HEK293T (cell line): ENCODE measurements at regions not wholly inside any gene's neighbourhood (a gene's known extent, or its start where the extent isn't known, plus 50 kb on each side); places are given as distances from the start of the nearest gene placed in this dataset.

Source experiments
- ARNT ChIP-seq: fragments of 450-650 bp; IDR thresholded peaks from 2 replicates; pipeline ENCODE4 v1.6.1; 2017; ENCODE audit warnings: mild to moderate bottlenecking
- BHLHE40 ChIP-seq: fragments of 450-650 bp; IDR thresholded peaks from 2 replicates; pipeline ENCODE4 v1.6.1; 2016; ENCODE audit warnings: mild to moderate bottlenecking, moderate library complexity, borderline replicate concordance
- CTBP1 ChIP-seq: fragments of 450-650 bp; IDR thresholded peaks from 2 replicates; pipeline ENCODE4 v1.6.1; 2016; ENCODE audit warnings: borderline replicate concordance
- ELF4 ChIP-seq: fragments of 450-650 bp; IDR thresholded peaks from 2 replicates; pipeline ENCODE4 v1.6.1; 2017; ENCODE audit warnings: antibody characterized with exemption
- FOXA1 ChIP-seq: fragments of 450-650 bp; IDR thresholded peaks from 2 replicates; pipeline ENCODE4 v1.6.1; 2016; ENCODE audit warnings: mild to moderate bottlenecking
- FOXK2 ChIP-seq: fragments of 450-650 bp; IDR thresholded peaks from 2 replicates; pipeline ENCODE4 v1.6.1; 2016; ENCODE audit warnings: mild to moderate bottlenecking
- FOXM1 ChIP-seq: fragments of 450-650 bp; IDR thresholded peaks from 2 replicates; pipeline ENCODE4 v1.6.1; 2017; ENCODE audit warnings: mild to moderate bottlenecking, borderline replicate concordance
- HDGF ChIP-seq: fragments of 450-650 bp; IDR thresholded peaks from 2 replicates; pipeline ENCODE4 v1.6.1; 2017; ENCODE audit warnings: antibody characterized with exemption, borderline replicate concordance
- LEF1 ChIP-seq: fragments of 450-650 bp; IDR thresholded peaks from 2 replicates; pipeline ENCODE4 v1.6.1; 2017; ENCODE audit warnings: mild to moderate bottlenecking, borderline replicate concordance
- NFRKB ChIP-seq: fragments of 450-650 bp; IDR thresholded peaks from 2 replicates; pipeline ENCODE4 v1.6.1; 2016; ENCODE audit warnings: mild to moderate bottlenecking, moderate library complexity
- SP1 ChIP-seq: fragments of 450-650 bp; IDR thresholded peaks from 2 replicates; pipeline ENCODE4 v1.6.1; 2017
- TARDBP ChIP-seq: fragments of 450-650 bp; IDR thresholded peaks from 2 replicates; pipeline ENCODE4 v1.6.1; 2016

DNA sequence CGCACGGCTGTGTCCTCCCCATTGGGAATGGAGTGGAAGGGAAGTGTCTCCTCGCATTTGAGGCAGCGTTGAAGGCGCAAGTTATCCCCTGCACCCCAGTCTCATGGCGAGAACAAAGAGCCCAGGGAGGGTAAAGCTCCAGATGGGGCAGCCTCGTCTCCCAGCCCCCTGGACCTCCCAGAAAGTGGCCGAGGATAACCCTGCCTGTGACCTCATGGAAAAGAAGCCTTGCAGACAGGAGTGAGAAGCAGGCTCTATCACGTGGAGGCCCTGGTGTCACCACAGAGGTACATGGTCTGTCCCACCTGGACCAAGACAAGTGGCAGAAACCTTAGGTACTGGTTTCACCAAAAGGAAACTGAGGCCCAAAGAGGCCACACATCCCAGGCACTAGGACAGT lies 134.8 kb upstream of the RPS6KA2 start:
- TF ChIP-seq SP1, result no peak
- TF ChIP-seq ELF4, result no peak
- no peak for TF ChIP-seq LEF1
- no peak for TF ChIP-seq HDGF
- TF ChIP-seq TARDBP, result no peak
- TF ChIP-seq NFRKB, result no peak
- TF ChIP-seq FOXM1, result no peak
- no peak for TF ChIP-seq BHLHE40
- TF ChIP-seq ARNT, result no peak
- no peak for TF ChIP-seq FOXA1
- TF ChIP-seq FOXK2, result no peak
- no peak for TF ChIP-seq CTBP1
